Fibroblast of villous mesenchyme (primary cell): ENCODE measurements at regions not wholly inside any gene's neighbourhood (a gene's known extent, or its start where the extent isn't known, plus 50 kb on each side); places are given as distances from the start of the nearest gene placed in this dataset.

Experiments
- DNase-seq: peaks from one replicate; pipeline ENCODE4 v3.0.0-alpha.2; 2010; ENCODE audit warnings: low read depth
- H3K4me3 ChIP-seq: 2 replicates; pipeline ENCODE4 v1.5.1; 2011; ENCODE audit warnings: low read depth, mild to moderate bottlenecking, low read length
- TF ChIP-seq, protein P1 (sequence below): IDR thresholded peaks from 2 replicates; pipeline ENCODE4 v1.5.1; 2012; ENCODE audit warnings: low read depth, mild to moderate bottlenecking, low read length; ENCODE audit not compliant: insufficient read depth

- TF ChIP-seq, protein P1, sequence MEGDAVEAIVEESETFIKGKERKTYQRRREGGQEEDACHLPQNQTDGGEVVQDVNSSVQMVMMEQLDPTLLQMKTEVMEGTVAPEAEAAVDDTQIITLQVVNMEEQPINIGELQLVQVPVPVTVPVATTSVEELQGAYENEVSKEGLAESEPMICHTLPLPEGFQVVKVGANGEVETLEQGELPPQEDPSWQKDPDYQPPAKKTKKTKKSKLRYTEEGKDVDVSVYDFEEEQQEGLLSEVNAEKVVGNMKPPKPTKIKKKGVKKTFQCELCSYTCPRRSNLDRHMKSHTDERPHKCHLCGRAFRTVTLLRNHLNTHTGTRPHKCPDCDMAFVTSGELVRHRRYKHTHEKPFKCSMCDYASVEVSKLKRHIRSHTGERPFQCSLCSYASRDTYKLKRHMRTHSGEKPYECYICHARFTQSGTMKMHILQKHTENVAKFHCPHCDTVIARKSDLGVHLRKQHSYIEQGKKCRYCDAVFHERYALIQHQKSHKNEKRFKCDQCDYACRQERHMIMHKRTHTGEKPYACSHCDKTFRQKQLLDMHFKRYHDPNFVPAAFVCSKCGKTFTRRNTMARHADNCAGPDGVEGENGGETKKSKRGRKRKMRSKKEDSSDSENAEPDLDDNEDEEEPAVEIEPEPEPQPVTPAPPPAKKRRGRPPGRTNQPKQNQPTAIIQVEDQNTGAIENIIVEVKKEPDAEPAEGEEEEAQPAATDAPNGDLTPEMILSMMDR, result no peak
- no peak overlapping the region for H3K4me3 ChIP-seq
- DNase-seq, result no peak
Observed at GRCh38 chr6:14589175-14589574, 471.6 kb downstream of the CD83 start.

DNA sequence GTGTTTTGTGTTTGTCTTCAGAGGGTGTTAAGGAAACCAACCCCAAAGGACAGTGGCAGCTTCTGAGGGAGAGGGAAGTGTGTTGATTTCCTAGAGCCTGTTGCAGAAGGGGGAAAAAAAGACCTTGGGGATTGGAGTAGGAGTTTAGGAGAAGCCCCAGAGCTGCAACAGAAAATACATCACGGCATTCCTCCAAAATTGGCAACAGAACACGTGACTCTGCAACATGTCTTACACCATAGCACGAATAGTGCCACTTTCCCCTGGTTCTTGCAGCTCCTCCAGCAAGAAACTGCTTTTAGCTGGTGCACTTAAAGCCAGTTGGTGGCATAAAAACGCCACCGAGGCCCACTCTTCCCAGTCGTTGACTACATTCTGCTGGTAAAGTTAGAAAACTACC, 473.0 kb downstream of the CD83 start:
- H3K4me3 ChIP-seq, result no peak overlapping the region
- no peak for DNase-seq
- TF ChIP-seq, protein P1, result no peak

- DNase-seq, result no peak
- TF ChIP-seq, protein P1, result no peak
- H3K4me3 ChIP-seq, result no peak overlapping the region
Observed at GRCh38 chr6:14591998-14592397, 474.4 kb downstream of the CD83 start.

DNA sequence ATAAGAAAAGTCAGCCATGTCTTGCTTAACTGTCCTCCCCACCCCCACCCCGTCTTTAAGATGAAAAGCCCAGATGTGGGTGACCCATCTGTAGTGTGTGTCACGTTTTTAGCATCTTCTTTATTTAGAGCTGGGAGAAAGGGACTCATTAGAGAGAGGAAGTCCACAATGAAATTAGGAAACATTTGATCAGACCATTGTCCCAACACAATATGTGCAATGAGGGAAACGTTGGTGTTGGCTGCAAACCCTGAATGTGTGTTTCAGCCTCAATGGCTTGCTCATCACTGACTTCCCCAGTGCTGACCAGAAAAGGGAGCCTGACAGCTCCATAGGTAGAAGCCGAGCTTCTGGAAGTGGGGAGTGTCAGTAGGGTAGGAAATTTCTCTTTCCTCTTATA, 475.7 kb downstream of the CD83 start:
- no peak for DNase-seq
- no peak overlapping the region for H3K4me3 ChIP-seq
- TF ChIP-seq, protein P1, result no peak

- H3K4me3 ChIP-seq, result no peak overlapping the region
- TF ChIP-seq, protein P1, result no peak
- no peak for DNase-seq
Observed at GRCh38 chr6:14595751-14596150, 478.2 kb downstream of the CD83 start.

- TF ChIP-seq, protein P1, result no peak
- no peak overlapping the region for H3K4me3 ChIP-seq
- DNase-seq, result peak; percentile 50
Observed at GRCh38 chr6:14596410-14596809, 478.8 kb downstream of the CD83 start.

GRCh38 chr6:14597090-14597489, 479.5 kb downstream of the CD83 start:
- H3K4me3 ChIP-seq, result no peak overlapping the region
- no peak for DNase-seq
- TF ChIP-seq, protein P1, result no peak
